GM06990 (cell line): ENCODE measurements at regions not wholly inside any gene's neighbourhood (a gene's known extent, or its start where the extent isn't known, plus 50 kb on each side); places are given as distances from the start of the nearest gene placed in this dataset.
A peak's percentile ranks its signal among the peaks of the same experiment; 100 is the strongest.

Source experiments
- DNase-seq: peaks from one replicate; pipeline ENCODE4 v3.0.0-alpha.2; 2011; ENCODE audit not compliant: insufficient read length; ENCODE audit errors: extremely low read depth
- H3K27me3 ChIP-seq: replicated peaks from 2 replicates; pipeline ENCODE4 v1.6.0; 2011; ENCODE audit warnings: low read length; ENCODE audit not compliant: control insufficient read depth, insufficient read depth
- H3K36me3 ChIP-seq: 2 replicates; pipeline ENCODE4 v1.5.1; 2011; ENCODE audit warnings: low read length; ENCODE audit not compliant: control insufficient read depth, insufficient read depth
- H3K4me3 ChIP-seq: replicated peaks from 2 replicates; pipeline ENCODE4 v1.5.1; 2011; ENCODE audit warnings: low read depth, mild to moderate bottlenecking, control low read depth, low read length
- CTCF ChIP-seq: IDR thresholded peaks from 2 replicates; pipeline ENCODE4 v1.5.1; 2011; ENCODE audit warnings: low read length, control low read depth, mild to moderate bottlenecking, inconsistent platforms; ENCODE audit not compliant: insufficient read depth, poor library complexity, severe bottlenecking

- no peak for TF ChIP-seq CTCF
- H3K36me3 ChIP-seq: no peaks in the 10 kb centered on the region
- H3K27me3 ChIP-seq: no peaks in the 10 kb centered on the region
- no peak overlapping the region for H3K4me3 ChIP-seq
- no peak for DNase-seq
Measured at GRCh38 chr18:64416990-64417389, 268.1 kb upstream of the LINC00305 start.

GRCh38 chr18:64415218-64415617 is 266.3 kb upstream of the LINC00305 start:
- Histone ChIP-seq H3K36me3 (no peaks in the 10 kb centered on the region), H3K4me3 (no peak overlapping the region), H3K27me3 (no peaks in the 10 kb centered on the region)
- no peak for TF ChIP-seq CTCF
- DNase-seq: no peak

- Histone ChIP-seq H3K36me3 (no peaks in the 10 kb centered on the region), H3K4me3 (no peak overlapping the region), H3K27me3 (no peaks in the 10 kb centered on the region)
- no peak for DNase-seq
- no peak for TF ChIP-seq CTCF
Measured at GRCh38 chr18:64410685-64411084, 261.8 kb upstream of the LINC00305 start.

GRCh38 chr18:64409511-64409910 is 260.6 kb upstream of the LINC00305 start:
- peak; percentile 53 for TF ChIP-seq CTCF
- Histone ChIP-seq H3K36me3 (no peaks in the 10 kb centered on the region), H3K4me3 (no peak overlapping the region), H3K27me3 (no peaks in the 10 kb centered on the region)
- DNase-seq: no peak

- Histone ChIP-seq H3K36me3 (no peaks in the 10 kb centered on the region), H3K27me3 (no peaks in the 10 kb centered on the region), H3K4me3 (no peak overlapping the region)
- TF ChIP-seq CTCF: no peak
- DNase-seq: no peak
Measured at GRCh38 chr18:64407606-64408005, 258.7 kb upstream of the LINC00305 start.

- no peaks in the 10 kb centered on the region for H3K36me3 ChIP-seq
- no peak for DNase-seq
- H3K27me3 ChIP-seq: no peaks in the 10 kb centered on the region
- no peak for TF ChIP-seq CTCF
- no peak overlapping the region for H3K4me3 ChIP-seq
Measured at GRCh38 chr18:64405161-64405560, 256.3 kb upstream of the LINC00305 start.
